GM21515 (cell line): ENCODE measurements at regions not wholly inside any gene's neighbourhood (a gene's known extent, or its start where the extent isn't known, plus 50 kb on each side); places are given as distances from the start of the nearest gene placed in this dataset.

Experiments used
- ATAC-seq: cut with Tn5 transposase; IDR thresholded peaks from one replicate; pipeline ENCODE4 v1.9.1; 2021; ENCODE audit not compliant: unreplicated experiment

DNA sequence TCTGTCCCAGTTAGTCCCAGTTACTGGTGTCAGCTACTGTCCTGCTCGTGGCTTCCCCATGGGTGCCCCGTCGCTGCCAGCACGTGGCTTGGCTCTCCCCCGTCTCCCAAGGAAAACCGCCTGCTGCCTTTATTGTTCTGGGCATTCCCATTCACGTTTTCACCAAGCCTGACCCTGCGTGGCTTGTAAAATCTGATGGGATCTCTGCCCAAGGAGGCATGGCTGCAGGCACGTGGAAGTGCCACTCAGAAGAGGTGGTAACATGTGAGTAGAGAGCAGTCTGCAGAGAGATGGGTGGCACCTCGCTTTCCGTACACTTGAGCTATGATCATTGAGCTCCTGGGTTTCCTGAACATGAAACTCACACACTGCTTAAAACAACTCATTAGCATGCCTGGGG lies 429.2 kb upstream of the KLF4 start:
- no peak for ATAC-seq

DNA sequence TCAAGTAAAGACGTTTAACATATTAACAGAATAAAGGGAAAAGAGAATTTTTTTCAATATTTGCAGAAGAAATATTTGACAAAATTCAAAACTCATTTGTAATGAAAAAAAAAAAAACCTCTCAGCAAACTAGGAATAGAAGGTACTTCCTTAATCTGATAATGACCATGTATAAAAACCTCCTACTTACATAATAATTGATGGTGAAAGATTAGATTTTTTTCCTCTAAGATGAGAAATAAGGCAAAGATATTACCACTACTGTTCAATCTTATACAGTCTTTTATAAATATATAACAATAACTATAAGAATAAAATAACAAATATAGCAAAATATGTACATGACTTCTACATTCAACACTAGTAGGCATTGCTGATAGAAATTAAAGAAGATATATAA lies 424.6 kb upstream of the KLF4 start:
- ATAC-seq: no peak

DNA sequence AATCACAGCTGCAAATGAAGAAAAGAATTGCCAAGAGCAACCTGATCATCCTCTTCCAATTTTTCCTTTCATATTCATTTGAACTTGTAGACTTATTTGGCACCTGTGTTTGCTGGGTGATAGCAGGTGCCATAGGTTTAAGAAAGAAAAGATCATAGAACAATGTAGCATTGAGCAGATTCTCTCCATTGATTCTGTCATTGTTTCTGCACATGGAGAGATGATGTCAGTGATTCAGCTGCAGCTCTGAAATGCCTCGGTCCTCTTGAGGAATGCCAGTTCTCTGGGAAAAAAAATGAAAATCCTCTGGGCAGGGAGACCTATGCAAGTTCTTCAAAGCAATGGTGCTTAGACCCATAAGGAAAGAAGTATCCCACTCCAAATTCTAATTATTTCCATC lies 418.1 kb upstream of the KLF4 start:
- ATAC-seq: no peak

DNA sequence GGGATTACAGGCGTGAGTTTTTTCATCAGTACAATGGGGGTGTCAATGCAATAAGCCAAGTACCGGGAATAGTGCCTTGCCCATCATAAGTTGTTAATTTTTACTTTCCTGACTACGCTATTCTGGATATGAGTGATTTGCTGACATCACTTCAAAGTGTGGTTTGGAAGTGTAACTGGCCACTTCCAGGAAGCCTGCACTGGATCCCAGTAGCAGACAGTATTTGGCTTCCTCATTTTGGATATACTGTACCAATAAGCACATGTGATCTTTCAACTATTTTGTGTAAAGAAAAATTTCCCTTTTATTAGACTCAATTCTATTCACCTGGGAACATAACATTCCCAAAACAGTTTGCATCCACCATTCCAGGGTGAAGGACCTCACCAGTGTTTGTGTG lies 417.7 kb upstream of the KLF4 start:
- ATAC-seq: no peak

DNA sequence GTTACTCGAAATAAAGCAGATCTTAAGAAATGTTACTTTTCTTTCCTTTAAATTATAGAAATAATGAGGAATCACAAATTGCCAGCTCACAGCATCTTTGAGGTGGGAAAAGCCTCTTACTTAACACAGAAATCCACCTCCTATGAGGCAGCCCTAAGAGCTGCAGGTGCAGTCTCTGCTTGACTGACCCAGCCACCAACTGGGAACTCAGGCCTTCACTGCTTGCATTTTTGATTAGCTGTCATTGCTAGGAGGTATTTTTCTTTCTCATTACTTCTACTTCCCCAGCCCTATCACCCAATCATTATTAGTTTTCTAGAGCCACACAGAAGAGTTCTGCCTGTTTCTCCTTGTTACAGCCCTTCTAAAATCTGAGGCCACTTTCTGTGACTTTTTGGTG lies 416.5 kb upstream of the KLF4 start:
- no peak for ATAC-seq

DNA sequence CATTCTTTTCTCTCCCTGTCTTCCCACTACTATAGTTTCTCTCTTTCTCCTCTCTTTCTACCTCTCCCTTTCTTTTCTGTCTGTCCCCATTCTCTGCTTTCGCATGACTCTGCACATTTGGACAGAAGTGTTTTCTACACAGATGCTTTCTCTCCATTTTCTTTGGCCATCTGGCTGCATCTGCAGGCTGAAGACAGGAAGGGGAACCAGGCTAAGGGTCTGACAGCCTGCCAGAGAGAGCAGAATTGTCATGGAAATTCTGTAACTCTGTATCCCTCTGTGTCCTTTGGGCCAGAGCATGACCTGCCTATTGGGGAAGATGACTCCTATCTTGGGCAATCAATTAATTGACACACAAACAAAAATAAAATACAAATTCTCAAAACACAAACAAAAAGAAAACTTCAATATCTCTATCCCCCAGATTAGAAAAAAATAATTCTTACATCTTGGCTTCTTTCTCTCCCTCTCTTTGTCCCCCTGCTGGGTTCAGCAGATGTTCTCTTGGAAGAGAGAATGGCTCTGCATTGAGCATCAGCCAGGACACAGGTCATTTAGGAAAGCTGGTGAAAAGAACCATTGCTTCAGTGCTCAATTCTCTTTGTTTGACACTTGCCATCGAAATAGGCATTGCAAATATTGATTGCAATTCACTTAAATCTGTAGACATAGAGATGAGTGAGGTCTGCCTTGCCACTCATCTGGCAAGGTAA lies 415.9 kb upstream of the KLF4 start:
- no peak for ATAC-seq

DNA sequence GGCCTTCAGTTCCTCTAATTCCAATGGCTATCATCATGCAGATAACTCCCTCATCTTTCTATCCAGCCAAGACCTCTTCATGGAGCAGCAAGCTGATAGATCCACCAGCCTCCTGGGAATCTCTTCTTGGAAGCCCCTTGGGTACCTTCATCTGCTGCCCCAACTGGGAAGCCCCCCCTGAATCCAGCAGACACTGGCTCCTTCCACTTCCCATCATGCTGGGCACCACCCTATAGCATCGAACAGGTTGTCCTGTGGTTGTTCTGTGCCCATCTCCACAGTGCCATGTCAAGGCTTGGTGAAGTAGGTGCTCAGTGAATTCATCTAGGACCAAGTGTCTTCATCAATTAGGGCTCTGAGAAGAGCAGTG lies 410.4 kb upstream of the KLF4 start:
- ATAC-seq: no peak

DNA sequence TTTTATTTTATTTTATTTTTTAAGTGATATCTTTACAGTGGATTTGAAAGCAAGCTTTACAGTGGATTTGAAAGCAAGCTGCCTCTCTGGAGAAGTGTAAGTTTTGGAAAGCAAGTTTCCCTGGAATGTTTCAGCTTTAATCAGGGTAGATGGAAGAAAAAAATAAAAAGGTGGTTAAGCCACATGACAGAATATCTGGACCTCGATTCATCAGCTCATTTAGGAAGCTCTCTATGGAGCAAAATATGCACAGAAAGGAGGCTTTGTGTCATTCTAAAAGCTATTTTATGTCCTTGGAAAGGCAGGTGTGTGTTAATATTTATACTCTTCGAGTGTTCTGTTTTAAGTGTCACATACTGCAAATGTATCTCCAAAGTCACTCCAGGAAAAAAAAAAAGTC lies 409.2 kb upstream of the KLF4 start:
- ATAC-seq: no peak

DNA sequence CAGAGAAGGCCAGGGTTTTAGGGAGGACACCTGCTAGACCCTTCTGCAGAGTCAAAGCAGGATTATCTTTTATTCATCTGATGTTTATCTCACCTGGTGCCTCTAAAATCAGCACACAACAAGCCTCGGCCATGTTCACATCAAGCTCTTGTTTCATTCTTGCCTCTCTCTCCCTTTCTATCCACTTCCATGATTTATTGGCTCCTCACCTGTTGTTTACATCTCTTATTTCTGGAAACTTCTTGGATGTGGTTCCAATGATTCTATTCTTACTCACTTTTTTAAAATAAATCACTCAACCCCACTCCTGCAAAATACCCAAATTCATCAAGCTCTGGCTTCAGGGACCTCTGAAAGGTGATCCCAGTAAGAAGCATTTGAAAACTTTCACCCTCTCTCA lies 407.0 kb upstream of the KLF4 start:
- no peak for ATAC-seq

DNA sequence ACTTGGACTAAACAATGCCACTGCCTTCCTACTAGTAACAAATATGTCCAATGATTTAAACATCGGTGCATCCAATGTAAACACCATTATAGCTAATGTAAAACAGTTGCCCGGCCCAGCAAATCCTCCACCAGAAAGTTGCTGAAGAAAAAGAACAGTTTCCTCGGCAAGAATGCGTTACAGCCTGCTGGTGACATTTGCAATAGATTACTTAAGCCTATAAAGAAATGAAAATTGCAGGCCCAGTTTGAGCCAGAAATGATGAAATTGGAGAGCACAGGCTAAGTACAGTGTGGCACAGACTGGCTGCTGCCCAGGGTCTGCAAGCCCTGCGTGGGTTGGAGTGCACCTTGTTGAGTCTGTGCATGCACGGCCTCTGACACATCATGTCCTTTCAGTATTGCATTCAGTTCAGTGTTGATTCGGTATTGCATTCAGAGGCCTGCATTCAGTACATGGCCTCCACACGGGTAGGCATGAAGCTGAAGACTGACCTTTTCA lies 406.0 kb upstream of the KLF4 start:
- ATAC-seq: no peak

DNA sequence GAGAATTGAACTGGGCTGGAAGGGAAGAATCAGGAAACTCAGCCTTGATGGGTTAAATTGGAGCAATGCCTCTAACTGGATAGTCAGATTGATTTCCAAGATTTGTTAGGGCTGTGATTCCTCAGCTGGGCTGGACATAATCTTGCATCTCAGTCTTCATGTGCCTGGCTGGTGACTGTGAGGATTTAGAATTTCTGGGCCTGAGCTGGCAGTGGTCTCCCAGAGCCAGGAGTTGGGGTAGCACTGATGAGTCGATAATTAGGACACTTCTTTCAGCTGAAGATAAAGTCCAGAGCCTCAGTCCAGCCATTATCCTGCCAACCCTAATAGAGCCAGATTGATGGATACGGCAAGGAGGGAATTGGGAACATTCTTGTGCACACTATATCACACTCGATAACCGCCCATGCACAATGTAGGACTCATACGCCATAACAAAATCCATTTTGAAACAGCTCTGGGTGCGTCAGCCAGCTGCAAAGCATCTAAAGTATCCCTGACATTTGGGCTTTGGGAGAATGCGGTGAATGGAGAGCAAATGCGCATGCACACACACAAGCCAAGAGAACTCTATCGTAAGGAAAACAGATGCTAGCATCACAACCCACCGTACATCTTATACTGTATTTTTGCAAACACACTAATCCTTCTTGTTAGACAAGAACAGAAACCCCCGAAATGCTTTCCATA lies 405.1 kb upstream of the KLF4 start:
- no peak for ATAC-seq

DNA sequence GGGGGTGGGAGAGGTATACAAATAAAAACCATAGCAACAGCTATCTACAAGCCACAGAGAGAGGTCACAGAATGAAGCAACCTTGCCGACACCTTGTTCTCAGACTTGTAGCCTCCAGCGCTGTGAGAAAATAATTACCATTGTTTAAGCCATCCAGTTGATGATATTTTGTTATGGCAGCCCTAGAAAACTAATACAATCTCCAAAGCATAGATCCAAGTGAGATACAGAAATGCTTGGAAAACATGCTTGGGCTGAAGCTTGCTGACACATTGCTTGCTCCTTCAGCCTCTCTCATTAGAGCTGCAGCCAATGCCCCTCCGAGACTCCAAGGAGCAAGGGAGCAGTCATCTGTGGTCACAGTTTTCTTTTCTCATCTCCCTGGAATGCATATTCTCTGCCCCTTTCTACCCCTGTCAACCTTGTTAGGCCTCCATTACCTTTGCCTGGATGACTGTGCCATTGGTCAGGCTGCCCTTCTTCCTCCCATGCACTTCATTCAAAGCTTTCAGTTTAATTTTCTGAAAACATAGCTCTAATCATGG lies 401.4 kb upstream of the KLF4 start:
- ATAC-seq: no peak

DNA sequence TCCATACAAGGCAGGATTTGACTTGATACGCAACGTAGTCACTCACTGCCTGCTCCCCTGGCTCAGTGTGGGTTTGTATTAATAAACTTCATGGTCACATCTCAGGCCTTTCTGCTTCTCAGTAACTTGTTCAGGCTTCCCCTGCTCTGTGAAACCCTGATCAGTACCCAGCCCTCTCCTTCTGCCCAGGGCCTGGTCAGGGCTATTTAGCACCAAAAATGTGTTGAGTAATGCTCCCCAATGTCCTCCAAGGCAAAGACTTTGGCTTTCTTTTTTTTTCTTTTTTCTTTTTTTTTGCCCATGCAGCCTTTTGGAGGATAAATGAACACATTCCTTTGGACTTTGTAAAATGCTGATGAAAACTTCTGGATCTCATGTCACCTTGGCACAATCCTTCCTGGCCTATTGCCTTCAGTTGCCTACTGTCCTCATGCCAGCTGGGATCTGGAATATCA lies 399.2 kb upstream of the KLF4 start:
- no peak for ATAC-seq

DNA sequence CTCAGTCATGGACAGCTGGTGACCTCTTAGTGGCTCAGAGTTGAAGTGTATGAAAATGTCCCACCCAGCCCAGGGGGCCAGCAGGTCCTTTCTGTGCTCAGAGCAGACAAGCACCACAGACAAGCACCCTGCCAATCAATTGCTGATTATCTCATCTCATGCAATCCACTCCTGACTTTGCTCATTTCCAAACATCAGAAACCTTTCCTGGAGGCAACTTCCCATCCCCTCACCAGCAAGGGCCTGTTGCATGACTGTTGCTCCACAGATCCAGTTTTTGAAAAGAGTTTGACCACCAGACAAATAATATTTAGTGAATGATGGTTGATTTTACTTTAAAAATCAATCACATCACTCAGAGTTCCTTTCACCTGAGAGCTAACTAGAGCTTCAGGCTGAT lies 397.3 kb upstream of the KLF4 start:
- no peak for ATAC-seq

DNA sequence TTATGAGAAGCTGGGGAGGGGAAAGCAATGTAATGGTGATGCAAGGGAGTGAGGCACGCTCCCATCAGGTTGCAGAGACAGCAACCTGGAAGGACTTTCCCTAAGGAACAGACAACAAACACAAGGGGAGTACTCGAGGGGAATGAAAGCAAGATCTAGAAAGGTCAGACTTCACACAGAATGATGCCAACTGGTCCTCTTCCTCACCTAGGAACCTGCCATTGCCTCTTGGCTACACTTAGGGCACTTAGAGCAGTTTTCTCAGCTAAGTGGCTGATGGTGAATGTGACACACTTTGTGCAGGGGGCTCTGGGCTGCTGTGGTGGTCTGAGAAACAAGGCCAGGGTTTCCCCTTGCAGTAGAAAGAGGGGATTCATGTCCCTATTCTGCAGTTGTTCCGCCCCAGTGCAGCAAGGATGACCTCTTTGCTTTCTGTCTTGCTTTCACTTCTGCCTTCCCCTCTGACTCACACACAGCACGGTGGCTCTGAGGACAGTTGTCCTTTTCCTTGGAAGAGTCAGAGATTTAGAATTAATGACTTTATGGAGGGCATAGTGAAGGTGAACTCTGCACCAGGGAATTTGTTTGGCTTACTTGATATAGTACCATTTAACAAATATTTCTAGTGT lies 394.0 kb upstream of the KLF4 start:
- peak; percentile 99 for ATAC-seq

DNA sequence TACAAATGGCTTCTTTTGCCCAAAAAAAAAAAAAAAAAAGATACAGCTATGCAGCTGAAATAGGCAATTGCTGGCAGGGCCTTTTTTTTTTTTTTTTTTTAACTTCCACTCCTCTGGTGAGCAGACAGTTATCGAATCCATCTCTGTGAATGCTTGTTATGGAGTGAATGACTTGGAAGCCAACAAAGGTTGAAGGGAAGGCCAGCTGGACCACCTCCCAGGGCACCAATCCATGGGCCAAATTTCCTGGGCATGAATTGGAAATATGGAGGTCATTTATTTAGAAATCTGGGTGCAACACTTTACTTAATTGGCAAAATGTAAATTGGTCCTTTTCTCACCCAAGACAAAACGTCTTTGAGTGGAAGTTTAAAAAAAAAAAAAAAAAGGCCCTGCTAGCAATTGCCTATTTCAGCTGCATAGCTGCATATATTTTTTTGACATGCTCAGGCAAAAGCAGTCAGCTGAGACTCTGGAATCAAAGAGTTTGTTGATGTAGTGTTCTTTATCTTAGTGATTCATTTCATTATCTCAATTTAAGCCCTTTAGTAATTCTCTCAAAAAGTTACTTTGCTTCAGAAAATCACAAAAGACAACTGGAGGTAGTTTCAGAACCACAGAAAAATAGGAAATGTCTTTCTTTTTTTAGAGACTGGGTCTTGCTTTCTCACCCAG lies 392.2 kb upstream of the KLF4 start:
- ATAC-seq: no peak

DNA sequence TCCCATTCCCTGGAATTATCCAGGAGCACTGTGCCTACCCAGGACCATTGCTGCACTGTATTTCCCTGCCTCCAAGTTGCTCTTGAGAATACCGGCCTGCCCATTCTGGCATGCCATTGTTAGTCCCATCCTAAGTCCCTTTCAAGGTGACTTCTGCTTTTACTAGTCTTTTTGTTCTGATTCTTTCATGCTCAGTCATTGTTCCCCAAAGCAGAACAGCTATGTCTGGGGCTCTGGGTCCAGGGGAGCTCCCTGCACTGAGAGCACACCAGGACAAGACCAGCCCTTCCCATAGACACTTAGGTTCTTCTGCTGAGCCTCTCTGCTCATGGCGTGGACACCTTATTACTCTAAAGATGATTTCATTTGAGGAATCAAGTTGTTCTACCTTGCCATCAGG lies 388.9 kb upstream of the KLF4 start:
- no peak for ATAC-seq

DNA sequence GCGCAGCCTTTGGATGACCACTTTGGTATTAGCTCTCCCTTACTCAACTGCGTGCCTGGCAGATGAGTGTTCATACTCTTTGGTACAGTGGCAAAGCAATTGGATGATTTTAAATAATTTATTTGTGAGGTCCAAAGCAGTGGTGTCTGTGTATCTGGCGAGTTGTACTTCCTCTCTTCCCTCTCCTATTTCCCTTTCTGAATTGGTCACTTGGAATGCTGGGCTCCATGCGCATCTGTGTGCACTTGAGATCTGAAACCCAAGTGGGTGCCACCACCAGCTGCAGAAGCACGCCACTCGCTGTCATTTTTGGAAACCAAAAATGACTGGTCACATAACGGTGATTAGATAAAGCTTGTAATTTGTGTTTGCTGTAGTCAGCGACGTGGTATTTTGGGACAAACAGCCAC lies 386.0 kb upstream of the KLF4 start:
- ATAC-seq: no peak

DNA sequence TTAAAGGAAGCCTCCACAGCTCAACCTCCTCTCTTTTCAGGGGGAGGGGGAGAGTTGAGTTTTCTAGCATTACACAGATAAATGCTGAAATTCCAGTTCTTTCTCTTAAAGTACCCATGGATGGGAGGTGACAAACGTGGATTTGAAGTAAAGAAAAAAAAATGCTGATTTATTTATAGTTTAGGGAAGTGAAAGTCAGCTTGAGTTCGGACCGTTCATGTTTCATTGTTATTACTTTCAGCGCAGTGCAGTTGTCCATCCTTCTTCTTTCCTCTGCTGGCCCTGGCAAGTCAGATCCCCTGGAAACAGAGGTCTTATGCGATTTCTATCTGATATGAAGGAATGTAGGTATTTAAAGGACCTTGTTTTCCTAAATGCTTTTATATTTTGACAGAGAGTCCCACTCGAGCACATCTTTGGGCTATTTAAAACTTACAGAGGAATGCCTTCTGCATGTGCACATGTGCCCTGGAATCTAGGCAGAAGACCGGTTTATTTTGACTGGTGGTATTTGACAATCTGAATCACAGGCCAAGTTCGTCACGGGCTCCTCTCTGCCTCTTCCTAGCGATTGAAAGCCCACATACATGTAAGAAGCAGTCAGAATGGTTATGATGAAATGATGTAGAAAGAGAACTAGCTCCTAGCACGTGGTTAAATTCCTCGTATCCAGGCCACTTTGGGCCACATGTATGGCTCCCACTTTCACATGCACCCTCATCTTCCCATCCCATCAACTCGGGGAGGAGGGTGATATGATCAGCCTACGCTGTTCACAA lies 385.2 kb upstream of the KLF4 start:
- peak; percentile 84 for ATAC-seq

DNA sequence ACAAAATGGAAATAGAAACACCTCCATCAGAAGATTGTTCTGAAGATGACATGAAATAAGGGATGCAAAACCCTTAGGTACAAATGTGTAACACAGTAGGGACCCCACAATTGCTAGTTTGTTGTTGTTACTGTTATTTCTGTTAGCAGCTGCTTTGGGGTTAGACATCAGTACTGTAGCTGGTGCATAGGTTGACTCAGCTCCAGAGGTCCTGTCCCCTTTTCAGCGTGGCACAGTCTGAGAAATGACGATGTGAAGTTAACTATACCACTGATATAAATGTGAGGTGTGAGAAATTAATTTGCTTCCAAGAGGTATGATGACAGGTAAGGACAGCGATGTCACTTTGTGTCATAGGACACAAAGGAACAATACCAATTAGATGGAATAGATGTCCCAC lies 384.6 kb upstream of the KLF4 start:
- peak; percentile 32 for ATAC-seq
